H9 (cell line): ENCODE measurements at regions not wholly inside any gene's neighbourhood (a gene's known extent, or its start where the extent isn't known, plus 50 kb on each side); places are given as distances from the start of the nearest gene placed in this dataset.
A peak's percentile ranks its signal among the peaks of the same experiment; 100 is the strongest.

Experiments used
- DNase-seq: peaks from one replicate; pipeline ENCODE4 v3.0.0-alpha.2; 2017
- H2AFZ ChIP-seq: one replicate; pipeline ENCODE4 v1.6.1; 2013; ENCODE audit warnings: mild to moderate bottlenecking, low read length, control low read depth, moderate library complexity
- H2AK5ac ChIP-seq: 2 replicates; pipeline ENCODE4 v1.6.1; 2013; ENCODE audit warnings: low read length, control low read depth, mixed read lengths; ENCODE audit not compliant: insufficient read length
- H2BK120ac ChIP-seq: one replicate; pipeline ENCODE4 v1.6.1; 2013; ENCODE audit warnings: low read depth, mild to moderate bottlenecking, low read length, control low read depth, inconsistent platforms; ENCODE audit not compliant: poor library complexity, severe bottlenecking
- H2BK12ac ChIP-seq: 2 replicates; pipeline ENCODE4 v1.6.1; 2013; ENCODE audit warnings: low read length, control low read depth, mixed read lengths, low read depth; ENCODE audit not compliant: insufficient read length
- H2BK15ac ChIP-seq: 2 replicates; pipeline ENCODE4 v1.6.1; 2013; ENCODE audit warnings: low read depth, low read length, control low read depth
- H2BK20ac ChIP-seq: one replicate; pipeline ENCODE4 v1.6.1; 2013; ENCODE audit warnings: low read depth, mild to moderate bottlenecking, low read length, control low read depth, inconsistent platforms; ENCODE audit not compliant: poor library complexity, severe bottlenecking
- H2BK5ac ChIP-seq: 2 replicates; pipeline ENCODE4 v1.6.1; 2013; ENCODE audit warnings: low read length, control low read depth, mixed read lengths; ENCODE audit not compliant: insufficient read length
- H3K14ac ChIP-seq: 2 replicates; pipeline ENCODE4 v1.6.1; 2013; ENCODE audit warnings: low read length, control low read depth; ENCODE audit not compliant: insufficient read depth
- H3K18ac ChIP-seq: 2 replicates; pipeline ENCODE4 v1.6.1; 2013; ENCODE audit warnings: low read depth, mild to moderate bottlenecking, mixed read lengths, low read length, control low read depth; ENCODE audit not compliant: insufficient read length
- H3K23ac ChIP-seq: 2 replicates; pipeline ENCODE4 v1.6.1; 2013; ENCODE audit warnings: low read length, control low read depth, mixed read lengths, low read depth; ENCODE audit not compliant: insufficient read length
- H3K23me2 ChIP-seq: 2 replicates; pipeline ENCODE4 v1.6.1; 2013; ENCODE audit warnings: low read depth, mild to moderate bottlenecking, mixed read lengths, low read length, control low read depth; ENCODE audit not compliant: insufficient read length, poor library complexity, severe bottlenecking
- H3K27ac ChIP-seq: 2 replicates; pipeline ENCODE4 v1.5.1; 2013; ENCODE audit warnings: low read length, control low read depth, mixed read lengths, low read depth; ENCODE audit not compliant: insufficient read length
- H3K27me3 ChIP-seq: 2 replicates; pipeline ENCODE4 v1.6.1; 2013; ENCODE audit warnings: low read length, control low read depth, inconsistent platforms; ENCODE audit not compliant: insufficient read depth
- H3K4ac ChIP-seq: 2 replicates; pipeline ENCODE4 v1.6.1; 2013; ENCODE audit warnings: low read depth, mild to moderate bottlenecking, control low read depth, inconsistent platforms, low read length, moderate library complexity
- H3K4me1 ChIP-seq: 2 replicates; pipeline ENCODE4 v1.6.1; 2013; ENCODE audit warnings: low read length, control low read depth, inconsistent platforms; ENCODE audit not compliant: insufficient read depth
- H3K4me2 ChIP-seq: 2 replicates; pipeline ENCODE4 v1.6.1; 2013; ENCODE audit warnings: low read length, control low read depth, mixed read lengths; ENCODE audit not compliant: insufficient read length, insufficient read depth
- H3K56ac ChIP-seq: 2 replicates; pipeline ENCODE4 v1.6.1; 2013; ENCODE audit warnings: low read depth, mild to moderate bottlenecking, mixed read lengths, low read length, control low read depth; ENCODE audit not compliant: insufficient read length
- H3K79me1 ChIP-seq: 2 replicates; pipeline ENCODE4 v1.6.1; 2013; ENCODE audit warnings: low read depth, mild to moderate bottlenecking, moderate library complexity, low read length, control low read depth, inconsistent platforms; ENCODE audit not compliant: insufficient read depth, poor library complexity, severe bottlenecking
- H3K79me2 ChIP-seq: 2 replicates; pipeline ENCODE4 v1.6.1; 2013; ENCODE audit warnings: low read length, control low read depth, inconsistent platforms; ENCODE audit not compliant: insufficient read depth
- H3K9ac ChIP-seq: 2 replicates; pipeline ENCODE4 v1.6.1; 2013; ENCODE audit warnings: low read length, control low read depth, mixed read lengths; ENCODE audit not compliant: insufficient read length; ENCODE audit errors: extremely low read depth
- H3K9me3 ChIP-seq: one replicate; pipeline ENCODE4 v1.6.1; 2013; ENCODE audit warnings: low read depth, low read length, inconsistent platforms; ENCODE audit not compliant: control insufficient read depth
- H3T11ph ChIP-seq: one replicate; pipeline ENCODE4 v1.6.1; 2013; ENCODE audit warnings: mild to moderate bottlenecking, low read length, control low read depth, inconsistent platforms
- H4K20me1 ChIP-seq: one replicate; pipeline ENCODE4 v1.6.1; 2013; ENCODE audit not compliant: control insufficient read depth, insufficient read length, insufficient read depth
- H4K5ac ChIP-seq: 2 replicates; pipeline ENCODE4 v1.6.1; 2013; ENCODE audit warnings: low read depth, mild to moderate bottlenecking, mixed read lengths, low read length, control low read depth; ENCODE audit not compliant: insufficient read length
- H4K8ac ChIP-seq: replicated peaks from 2 replicates; pipeline ENCODE4 v1.6.1; 2013; ENCODE audit warnings: low read length, control low read depth, mixed read lengths, low read depth; ENCODE audit not compliant: insufficient read length
- H4K91ac ChIP-seq: 2 replicates; pipeline ENCODE4 v1.6.1; 2013; ENCODE audit warnings: low read depth, mild to moderate bottlenecking, moderate library complexity, mixed read lengths, low read length, control low read depth; ENCODE audit not compliant: insufficient read length
- H3K27ac Mint-ChIP-seq, 3 experiments: 2 replicates in 2 of 3; 3 replicates in 1 of 3; pipeline ENCODE4 v1.8.0; 2020 to 2021; ENCODE audit warnings: mixed read lengths in 3 of 3, mild to moderate bottlenecking in 1 of 3, moderate library complexity in 1 of 3
- H3K27me3 Mint-ChIP-seq: 2 replicates; pipeline ENCODE4 v1.8.0; 2021; ENCODE audit warnings: low read depth, mild to moderate bottlenecking, moderate library complexity, mixed read lengths
- H3K36me3 Mint-ChIP-seq, 3 experiments: 2 replicates in 2 of 3; 3 replicates in 1 of 3; pipeline ENCODE4 v1.8.0; 2020 to 2021; ENCODE audit warnings: low read depth in 3 of 3, mixed read lengths in 3 of 3; ENCODE audit not compliant: insufficient read depth in 1 of 3
- H3K4me1 Mint-ChIP-seq, 2 experiments: 2 replicates each; pipeline ENCODE4 v1.8.0; 2020; ENCODE audit warnings: mixed read lengths in 2 of 2
- H3K4me3 Mint-ChIP-seq, 2 experiments: 2 replicates in 1 of 2; 3 replicates in 1 of 2; pipeline ENCODE4 v1.8.0; 2020 to 2021; ENCODE audit warnings: mild to moderate bottlenecking in 2 of 2, mixed read lengths in 2 of 2, moderate library complexity in 1 of 2
- H3K9me3 Mint-ChIP-seq, 2 experiments: 2 replicates in 1 of 2; 3 replicates in 1 of 2; pipeline ENCODE4 v1.8.0; 2020; ENCODE audit warnings: mild to moderate bottlenecking in 2 of 2, mixed read lengths in 2 of 2, moderate library complexity in 1 of 2
- CTCF ChIP-seq: fragments of 200-600 bp; sonication (generic); conservative IDR thresholded peaks from 3 replicates; pipeline ENCODE4 v1.8.0; 2021; ENCODE audit warnings: antibody characterized with exemption, mild to moderate bottlenecking
- WGBS: extraction: QIAGEN DNeasy Blood & Tissue Kit; methylation state at CpG from one replicate; pipeline ENCODE4 v1.1.7; 2013; ENCODE audit warnings: missing lambda C conversion rate, low lambda C conversion rate, mixed read lengths; ENCODE audit not compliant: insufficient read length; ENCODE audit errors: extremely low coverage; 5-methylcytosine and 5-hydroxymethylcytosine counted together

GRCh38 chr7:18361756-18362155 is 133.8 kb upstream of the HDAC9 start:
- Histone ChIP-seq H3K18ac (no peak overlapping the region), H2AFZ (no peak overlapping the region), H3T11ph (no peak overlapping the region), H3K4me1 (peaks cover 5% of the 10 kb centered on the region; the same call in 1 of the 2 replicates), H3K27ac (no peak overlapping the region), H2BK15ac (no peak overlapping the region), H2BK12ac (no peak overlapping the region), H4K20me1 (no peaks in the 10 kb centered on the region), H3K14ac (no peak overlapping the region), H2BK5ac (no peak overlapping the region), H3K79me1 (no peaks in the 10 kb centered on the region), H3K27me3 (no peaks in the 10 kb centered on the region), H3K4me2 (no peak overlapping the region), H3K56ac (no peak overlapping the region), H3K9ac (no peak overlapping the region), H4K5ac (no peak overlapping the region), H3K4ac (no peak overlapping the region), H2BK20ac (no peak overlapping the region), H4K91ac (no peak overlapping the region), H2AK5ac (no peak overlapping the region), H2BK120ac (no peak overlapping the region), H3K23me2 (no peaks in the 10 kb centered on the region), H3K23ac (no peak overlapping the region), H3K9me3 (no peaks in the 10 kb centered on the region), H3K79me2 (no peaks in the 10 kb centered on the region), H4K8ac (no peak overlapping the region)
- TF ChIP-seq CTCF: peak; percentile 55
- Mint-ChIP-seq H3K27ac (no peak overlapping the region; a peak in 2 of 7 replicates), H3K4me3 (no peak overlapping the region), H3K36me3 (0 out of 7 replicates have a peak, but pooled peaks cover 0 to 1% (median 0%) of the 10 kb centered on the region in 3 experiments), H3K27me3 (no peaks in the 10 kb centered on the region), H3K9me3 (peaks cover 0 to 2% of the 10 kb centered on the region in 2 experiments; a peak in 1 of 5 replicates), H3K4me1 (peaks cover 32 to 39% of the 10 kb centered on the region in 2 experiments)
- WGBS: no CpG with 5 or more reads among the region's 4 CpGs
- peak; percentile 80 for DNase-seq
